OCI-LY7 (cell line): ENCODE measurements at regions not wholly inside any gene's neighbourhood (a gene's known extent, or its start where the extent isn't known, plus 50 kb on each side); places are given as distances from the start of the nearest gene placed in this dataset.

Experiments
- BruUV-seq: library from RNA; stranded (reverse); fragments of 400-500 nt; replicated peaks from 2 replicates; lab custom pipeline; 2021; lab: Mats Ljungman, UMichigan
- CTCF ChIA-PET: fragments of 300-600 bp; sonication (Branson Sonifier 250); formaldehyde crosslinking; loops from one replicate; lab custom pipeline; 2022; ENCODE audit warnings: antibody characterized with exemption; ENCODE audit not compliant: unreplicated experiment; lab: Charles Lee
- POLR2A ChIA-PET: fragments of 300-600 bp; sonication (Branson Sonifier 250); formaldehyde crosslinking; loops from one replicate; lab custom pipeline; 2022; ENCODE audit warnings: antibody characterized with exemption; lab: Charles Lee
- DNase-seq: peaks from one replicate; pipeline ENCODE4 v3.0.0-alpha.2; 2015; ENCODE audit warnings: low spot score
- H2AFZ ChIP-seq: fragments of 200-600 bp; sonication (generic), shearing (Covaris generic); 2 replicates; pipeline ENCODE4 v1.6.1; 2014; ENCODE audit warnings: mild to moderate bottlenecking, antibody characterized with exemption, low read length, moderate library complexity
- H3K27ac ChIP-seq: fragments of 200-600 bp; sonication (generic); 2 replicates; pipeline ENCODE4 v1.5.1; 2014; ENCODE audit warnings: mixed run types, low read depth, mild to moderate bottlenecking, moderate library complexity, low read length, inconsistent platforms; ENCODE audit not compliant: poor library complexity, severe bottlenecking
- H3K36me3 ChIP-seq: fragments of 200-600 bp; sonication (generic); 2 replicates; pipeline ENCODE4 v1.6.1; 2014; ENCODE audit warnings: mild to moderate bottlenecking, antibody characterized with exemption, low read length, moderate library complexity, mixed read lengths; ENCODE audit not compliant: insufficient read depth
- H3K4me1 ChIP-seq: fragments of 200-600 bp; sonication (generic); 2 replicates; pipeline ENCODE4 v1.5.1; 2014; ENCODE audit warnings: mild to moderate bottlenecking, low read length; ENCODE audit not compliant: insufficient read depth, poor library complexity, severe bottlenecking
- H3K4me2 ChIP-seq: fragments of 200-600 bp; sonication (generic); 2 replicates; pipeline ENCODE4 v1.6.1; 2014; ENCODE audit warnings: mild to moderate bottlenecking, low read length
- H3K4me3 ChIP-seq: fragments of 200-600 bp; sonication (generic); 2 replicates; pipeline ENCODE4 v1.5.1; 2014; ENCODE audit warnings: mild to moderate bottlenecking, low read depth, low read length; ENCODE audit not compliant: poor library complexity, severe bottlenecking
- H3K79me2 ChIP-seq: fragments of 200-600 bp; sonication (generic); 2 replicates; pipeline ENCODE4 v1.6.1; 2016; ENCODE audit warnings: low read depth, mild to moderate bottlenecking, low read length, moderate library complexity, mixed read lengths; ENCODE audit not compliant: insufficient read depth
- H3K9me2 ChIP-seq: fragments of 200-600 bp; sonication (generic); 2 replicates; pipeline ENCODE4 v1.6.1; 2016; ENCODE audit warnings: mild to moderate bottlenecking, low read length, mixed read lengths; ENCODE audit not compliant: insufficient read depth
- H3K9me3 ChIP-seq: fragments of 200-600 bp; sonication (generic); 2 replicates; pipeline ENCODE4 v1.6.1; 2014; ENCODE audit warnings: mild to moderate bottlenecking, mixed run types, low read length, mixed read lengths
- H4K20me1 ChIP-seq: fragments of 200-600 bp; sonication (generic); 2 replicates; pipeline ENCODE4 v1.6.1; 2014; ENCODE audit warnings: mild to moderate bottlenecking, antibody characterized with exemption, low read length, moderate library complexity, mixed read lengths; ENCODE audit not compliant: insufficient read depth
- EZH2phosphoT487 ChIP-seq: fragments of 200-600 bp; sonication (generic); IDR thresholded peaks from 2 replicates; pipeline ENCODE4 v1.6.1; 2018; ENCODE audit warnings: low read depth, borderline replicate concordance, mild to moderate bottlenecking, mixed run types, antibody characterized with exemption, low read length, moderate library complexity, mixed read lengths
- intact Hi-C: fragments of 100-400 bp; cut with micrococcal nuclease; formaldehyde crosslinking; loops from one replicate; pipeline ENCODE4 v1.10.0; 2022; ENCODE audit not compliant: unreplicated experiment
- TF ChIP-seq, protein P1 (sequence below): fragments of 200-600 bp; sonication (generic); conservative IDR thresholded peaks from 2 replicates; pipeline ENCODE4 v1.5.1; 2014; ENCODE audit warnings: mild to moderate bottlenecking, antibody characterized with exemption, low read length, moderate library complexity, mixed read lengths

DNA sequence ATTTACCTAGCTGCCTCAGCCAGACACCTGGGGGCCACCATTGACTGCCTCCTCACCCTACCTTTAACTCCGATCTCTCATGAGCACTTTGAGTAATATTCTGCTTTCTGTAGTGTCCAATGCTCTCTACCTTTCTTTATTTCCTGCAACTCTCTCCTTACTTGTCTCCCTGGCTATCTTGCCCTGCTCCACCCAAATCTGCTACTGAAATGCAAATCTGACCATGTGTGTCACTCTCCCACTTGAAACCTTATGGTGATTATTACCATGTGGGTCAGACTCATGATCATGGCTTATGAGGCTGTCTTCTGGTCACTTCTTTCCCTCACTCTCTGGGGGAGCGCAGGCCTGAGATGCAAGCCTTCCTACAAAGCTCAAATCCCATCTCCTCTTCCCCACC is 83.3 kb downstream of the INSIG2 start:
- CTCF ChIA-PET: no interaction called here

DNA sequence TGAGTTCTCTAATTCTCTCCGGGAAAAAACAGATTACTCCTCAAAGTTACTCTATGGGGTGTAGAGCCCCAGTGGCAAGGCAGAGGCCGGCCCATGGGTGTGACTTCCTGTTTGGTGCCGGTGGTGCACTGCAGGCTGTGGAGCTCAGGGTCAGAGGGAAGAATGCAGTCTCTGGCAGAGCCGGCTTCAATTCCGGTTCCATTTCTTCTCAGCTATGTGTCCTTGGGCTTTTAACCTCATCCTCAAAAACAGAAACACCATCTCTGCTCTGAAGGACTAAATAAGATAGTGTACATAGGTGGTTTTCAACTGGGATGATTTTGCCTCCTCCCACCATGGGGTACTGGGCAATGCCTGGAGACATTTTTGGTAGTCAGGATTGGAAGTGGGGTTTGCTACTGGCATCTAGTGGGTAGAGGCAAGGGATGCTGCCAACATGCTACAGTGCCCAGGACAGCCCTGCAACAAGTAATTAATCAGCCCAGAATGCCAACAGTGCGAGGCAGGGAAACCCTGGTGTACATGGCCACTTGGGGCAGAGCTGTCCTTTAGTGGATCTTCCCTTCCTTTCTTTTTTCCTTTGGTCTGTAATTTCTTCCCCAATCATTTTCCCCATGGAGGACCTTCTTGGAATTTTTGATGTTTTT is 81.2 kb downstream of the INSIG2 start:
- ChIA-PET CTCF (no interaction called here), POLR2A (no interaction called here)
- no peak for DNase-seq
- Histone ChIP-seq H4K20me1 (no peaks in the 10 kb centered on the region), H3K27ac (no peak overlapping the region), H3K9me3 (0 out of 2 replicates have a peak, but pooled peaks cover 3% of the 10 kb centered on the region), H3K4me2 (no peak overlapping the region), H3K36me3 (no peaks in the 10 kb centered on the region), H2AFZ (no peak overlapping the region), H3K4me1 (no peaks in the 10 kb centered on the region), H3K79me2 (no peaks in the 10 kb centered on the region), H3K4me3 (no peak overlapping the region), H3K9me2 (no peaks in the 10 kb centered on the region)
- intact Hi-C loops: no loop called here
- BruUV-seq: no TSS peak
- TF ChIP-seq, protein P1, sequence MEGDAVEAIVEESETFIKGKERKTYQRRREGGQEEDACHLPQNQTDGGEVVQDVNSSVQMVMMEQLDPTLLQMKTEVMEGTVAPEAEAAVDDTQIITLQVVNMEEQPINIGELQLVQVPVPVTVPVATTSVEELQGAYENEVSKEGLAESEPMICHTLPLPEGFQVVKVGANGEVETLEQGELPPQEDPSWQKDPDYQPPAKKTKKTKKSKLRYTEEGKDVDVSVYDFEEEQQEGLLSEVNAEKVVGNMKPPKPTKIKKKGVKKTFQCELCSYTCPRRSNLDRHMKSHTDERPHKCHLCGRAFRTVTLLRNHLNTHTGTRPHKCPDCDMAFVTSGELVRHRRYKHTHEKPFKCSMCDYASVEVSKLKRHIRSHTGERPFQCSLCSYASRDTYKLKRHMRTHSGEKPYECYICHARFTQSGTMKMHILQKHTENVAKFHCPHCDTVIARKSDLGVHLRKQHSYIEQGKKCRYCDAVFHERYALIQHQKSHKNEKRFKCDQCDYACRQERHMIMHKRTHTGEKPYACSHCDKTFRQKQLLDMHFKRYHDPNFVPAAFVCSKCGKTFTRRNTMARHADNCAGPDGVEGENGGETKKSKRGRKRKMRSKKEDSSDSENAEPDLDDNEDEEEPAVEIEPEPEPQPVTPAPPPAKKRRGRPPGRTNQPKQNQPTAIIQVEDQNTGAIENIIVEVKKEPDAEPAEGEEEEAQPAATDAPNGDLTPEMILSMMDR: no peak
- no peak for TF ChIP-seq EZH2phosphoT487

More for the DNA sequence above, 83.3 kb downstream of the INSIG2 start:
- Histone ChIP-seq H3K4me1 (no peaks in the 10 kb centered on the region), H2AFZ (no peak overlapping the region), H3K36me3 (no peaks in the 10 kb centered on the region), H3K9me2 (no peaks in the 10 kb centered on the region), H3K9me3 (no peaks in the 10 kb centered on the region), H3K27ac (no peak overlapping the region), H3K79me2 (no peaks in the 10 kb centered on the region), H4K20me1 (no peaks in the 10 kb centered on the region), H3K4me2 (no peak overlapping the region), H3K4me3 (no peak overlapping the region)
- no peak for DNase-seq
- BruUV-seq: no TSS peak
- POLR2A ChIA-PET: no interaction called here
- intact Hi-C loops: no loop called here
- TF ChIP-seq, protein P1: no peak
- no peak for TF ChIP-seq EZH2phosphoT487

DNA sequence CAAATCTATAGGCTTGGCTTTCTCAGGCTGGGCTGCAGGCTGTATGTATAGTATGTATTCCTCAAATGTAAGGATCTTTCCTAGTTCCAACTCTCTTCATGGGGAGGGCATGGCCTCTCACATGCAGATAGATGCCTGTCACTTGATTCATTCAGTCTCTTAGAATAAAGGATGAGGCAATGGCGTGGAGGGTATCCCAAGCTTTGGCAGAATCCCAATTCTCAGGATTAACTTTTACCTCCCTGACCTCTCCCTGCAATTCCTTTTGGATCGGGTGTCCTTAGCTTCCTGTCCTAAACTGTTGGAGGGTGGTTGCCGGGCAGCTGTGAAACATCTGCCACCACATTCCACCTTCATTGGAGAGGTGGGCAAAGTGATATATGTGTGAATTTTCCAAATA is 80.3 kb downstream of the INSIG2 start:
- H3K36me3 ChIP-seq: no peaks in the 10 kb centered on the region
- no peaks in the 10 kb centered on the region for H3K79me2 ChIP-seq
- intact Hi-C loops: no loop called here
- no peak for DNase-seq
- ChIA-PET POLR2A (no interaction called here), CTCF (no interaction called here)
- no peak overlapping the region for H3K4me3 ChIP-seq
- BruUV-seq: no TSS peak
- TF ChIP-seq EZH2phosphoT487: no peak
- TF ChIP-seq, protein P1: no peak
- H3K4me2 ChIP-seq: no peak overlapping the region
- no peaks in the 10 kb centered on the region for H3K4me1 ChIP-seq
- H2AFZ ChIP-seq: no peak overlapping the region
- H3K9me3 ChIP-seq: 0 out of 2 replicates have a peak, but pooled peaks cover 3% of the 10 kb centered on the region
- H3K27ac ChIP-seq: no peak overlapping the region
- H3K9me2 ChIP-seq: no peaks in the 10 kb centered on the region
- H4K20me1 ChIP-seq: no peaks in the 10 kb centered on the region
